Naive thymus-derived CD8-positive, alpha-beta T cell (primary cell): ENCODE measurements at regions not wholly inside any gene's neighbourhood (a gene's known extent, or its start where the extent isn't known, plus 50 kb on each side); places are given as distances from the start of the nearest gene placed in this dataset.

ENCODE experiments used
- ATAC-seq, 2 donors: fragments of 150-1000 bp; cut with Tn5 transposase in 1 of 2; sonication (Bioruptor Pico), chemical (Tn5 transposase) in 1 of 2; 1 replicate in 1 of 2; 2 replicates in 1 of 2; pipeline ENCODE4 v1.10.0; 2021; ENCODE audit warnings: mild to moderate bottlenecking in 2 of 2, moderate library complexity in 2 of 2
- POLR2A ChIA-PET: fragments of 350-600 bp; sonication (Branson Sonifier 250); formaldehyde crosslinking; loops from one replicate; lab custom pipeline; 2021; ENCODE audit warnings: antibody characterized with exemption; lab: Charles Lee
- DNase-seq, 10 donors: peaks; one replicate each; pipeline versions ENCODE4 v3.0.0 to v3.0.0-alpha.2; 2020 to 2022
- H3K27ac Mint-ChIP-seq, 10 donors: one replicate each; pipeline ENCODE4 v1.8.0; 2020 to 2022; ENCODE audit warnings: mild to moderate bottlenecking in 10 of 10, mixed read lengths in 10 of 10, moderate library complexity in 4 of 10, inconsistent platforms in 1 of 10
- H3K27me3 Mint-ChIP-seq, 5 donors: one replicate each; pipeline ENCODE4 v1.8.0; 2021 to 2022; ENCODE audit warnings: mixed read lengths in 5 of 5
- H3K36me3 Mint-ChIP-seq, 3 donors: one replicate each; pipeline ENCODE4 v1.8.0; 2020 to 2022; ENCODE audit warnings: mixed read lengths in 3 of 3, mild to moderate bottlenecking in 2 of 3, inconsistent platforms in 1 of 3
- H3K4me1 Mint-ChIP-seq, 4 donors: one replicate each; pipeline ENCODE4 v1.8.0; 2021 to 2022; ENCODE audit warnings: mixed read lengths in 4 of 4
- H3K4me3 Mint-ChIP-seq, 10 donors: one replicate each; pipeline ENCODE4 v1.8.0; 2020 to 2022; ENCODE audit warnings: mild to moderate bottlenecking in 10 of 10, mixed read lengths in 10 of 10, moderate library complexity in 6 of 10, inconsistent platforms in 1 of 10
- H3K9me3 Mint-ChIP-seq, 9 donors: one replicate each; pipeline ENCODE4 v1.8.0; 2020 to 2022; ENCODE audit warnings: mixed read lengths in 9 of 9, mild to moderate bottlenecking in 3 of 9, inconsistent platforms in 1 of 9, moderate library complexity in 1 of 9

DNA sequence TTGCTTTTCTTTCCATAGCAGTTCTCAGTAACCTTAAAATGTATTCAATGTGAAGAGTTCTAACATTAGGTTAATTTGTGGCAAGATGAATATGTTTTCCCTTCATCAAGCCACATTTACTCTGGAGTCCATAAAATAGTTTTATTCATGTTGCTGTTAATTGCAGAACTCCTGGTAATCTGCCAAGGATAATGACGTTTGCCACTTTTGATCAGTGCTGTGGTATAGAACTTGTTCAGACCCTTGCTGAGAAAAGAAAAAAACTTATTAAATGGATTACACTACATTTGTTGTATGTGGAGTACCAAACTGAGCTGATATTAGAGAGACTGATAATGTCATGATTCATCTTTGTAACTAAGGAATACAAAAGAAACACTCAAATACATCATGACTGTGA lies 212.4 kb upstream of the DMAC1 start:
- no peaks in the 10 kb centered on the region for H3K27me3 Mint-ChIP-seq
- H3K4me1 Mint-ChIP-seq: peaks cover 0 to 3% (median 0%) of the 10 kb centered on the region in 4 donors
- no peak overlapping the region for H3K27ac Mint-ChIP-seq
- ATAC-seq (no peak), DNase-seq (no peak)
- peaks cover 0 to 18% (median 3%) of the 10 kb centered on the region in 9 donors for H3K9me3 Mint-ChIP-seq
- H3K4me3 Mint-ChIP-seq: no peak overlapping the region
- H3K36me3 Mint-ChIP-seq: peaks cover 0 to 18% (median 9%) of the 10 kb centered on the region in 3 donors
- POLR2A ChIA-PET: no interaction called here

DNA sequence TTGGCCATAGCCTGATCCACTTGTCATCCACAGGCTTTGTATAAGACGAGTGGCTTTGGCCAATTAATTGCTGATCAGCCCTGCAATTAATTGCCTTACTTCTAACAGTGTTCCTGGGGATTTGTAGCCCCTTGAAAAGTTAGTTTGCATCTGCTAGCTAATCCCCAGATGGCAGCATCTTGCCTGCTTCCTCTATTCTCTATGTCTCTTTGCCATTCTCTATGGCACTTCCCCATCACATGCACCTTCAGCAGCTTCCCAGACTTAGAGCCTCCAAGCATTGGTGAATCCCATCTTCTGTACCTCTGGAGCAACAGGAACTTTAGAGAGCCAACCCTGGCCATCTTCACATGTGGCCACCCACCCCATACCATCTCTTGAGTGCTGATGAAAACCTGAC lies 197.0 kb upstream of the DMAC1 start:
- POLR2A ChIA-PET: no interaction called here

DNA sequence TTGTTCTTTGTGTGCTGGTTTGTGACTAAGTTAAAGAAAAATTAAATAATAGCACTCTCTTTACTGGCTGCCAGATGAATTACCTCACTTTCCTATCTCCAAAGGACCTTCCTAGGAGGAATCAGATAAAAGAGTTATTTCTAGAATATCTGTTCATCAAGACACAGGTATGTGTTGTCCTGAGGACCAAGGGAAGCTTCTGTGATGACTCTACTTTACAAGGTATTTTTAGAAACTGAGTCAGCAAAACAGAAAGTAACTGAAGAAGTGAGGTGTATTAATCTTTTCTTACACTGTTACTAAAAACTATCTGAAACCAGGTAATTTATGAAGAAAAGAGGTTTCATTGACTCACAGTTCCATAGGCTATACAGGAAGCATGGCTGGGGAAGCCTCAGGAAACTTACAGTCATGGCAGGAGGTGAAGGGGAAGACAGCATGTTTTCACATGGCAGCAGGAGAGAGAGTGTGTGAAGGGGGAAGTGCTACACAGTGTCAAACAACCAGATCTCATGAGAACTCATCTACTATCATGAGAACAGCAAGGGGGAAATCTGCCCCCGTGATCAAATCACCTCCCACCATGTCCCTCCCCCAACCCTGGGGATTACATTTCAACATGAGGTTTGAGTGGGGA lies 189.2 kb upstream of the DMAC1 start:
- H3K4me3 Mint-ChIP-seq: no peak overlapping the region

More for the DNA sequence above, 197.0 kb upstream of the DMAC1 start:
- DNase-seq (no peak), ATAC-seq (no peak)
- no peak overlapping the region for H3K4me3 Mint-ChIP-seq
- no peaks in the 10 kb centered on the region for H3K36me3 Mint-ChIP-seq
- no peaks in the 10 kb centered on the region for H3K27me3 Mint-ChIP-seq
- H3K4me1 Mint-ChIP-seq: peaks cover 0 to 3% (median 0%) of the 10 kb centered on the region in 4 donors
- H3K27ac Mint-ChIP-seq: no peak overlapping the region
- no peaks in the 10 kb centered on the region for H3K9me3 Mint-ChIP-seq

DNA sequence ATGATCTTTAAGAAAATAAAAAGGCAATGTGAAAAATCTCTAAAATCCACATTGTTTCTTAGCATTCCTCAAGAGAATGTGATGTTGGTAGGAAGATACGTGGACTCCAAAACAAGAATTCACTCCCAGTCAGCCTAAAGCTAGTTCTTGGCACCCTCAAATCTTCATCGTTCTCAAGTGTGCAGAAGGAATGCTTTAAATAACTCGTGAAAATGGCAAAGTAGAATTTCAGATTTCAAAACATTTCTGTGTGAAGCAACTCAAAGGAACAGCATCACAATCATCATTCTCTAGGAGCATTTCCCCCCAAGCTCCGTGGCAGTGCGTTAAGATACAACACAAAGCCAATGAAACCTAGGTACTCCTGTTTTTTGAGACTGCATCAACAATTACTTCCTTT lies 185.1 kb upstream of the DMAC1 start:
- Mint-ChIP-seq H3K36me3 (no peaks in the 10 kb centered on the region), H3K4me3 (no peak overlapping the region), H3K4me1 (peaks cover 19 to 42% (median 37%) of the 10 kb centered on the region in 4 donors), H3K9me3 (peaks cover 0 to 9% (median 0%) of the 10 kb centered on the region in 9 donors), H3K27me3 (peaks cover 0 to 2% (median 0%) of the 10 kb centered on the region in 5 donors), H3K27ac (peak overlapping the region in 1 of 10 donors; percentile 27)
- POLR2A ChIA-PET: interaction anchor here (0.9 kb wide), 1 partner anchor 11 kb away, joined by 3 read pairs; no protein-coding TSS in a partner anchor
- ATAC-seq: no peak
- DNase-seq: no peak

More for the DNA sequence above, 189.2 kb upstream of the DMAC1 start:
- H3K27me3 Mint-ChIP-seq: peaks cover 0 to 2% (median 0%) of the 10 kb centered on the region in 5 donors
- peak overlapping the region in 1 of 10 donors; percentile 73 for H3K27ac Mint-ChIP-seq
- POLR2A ChIA-PET: no interaction called here
- ATAC-seq (no peak), DNase-seq (no peak)
- H3K4me1 Mint-ChIP-seq: peaks cover 0 to 11% (median 9%) of the 10 kb centered on the region in 4 donors
- H3K9me3 Mint-ChIP-seq: no peaks in the 10 kb centered on the region
- no peaks in the 10 kb centered on the region for H3K36me3 Mint-ChIP-seq

DNA sequence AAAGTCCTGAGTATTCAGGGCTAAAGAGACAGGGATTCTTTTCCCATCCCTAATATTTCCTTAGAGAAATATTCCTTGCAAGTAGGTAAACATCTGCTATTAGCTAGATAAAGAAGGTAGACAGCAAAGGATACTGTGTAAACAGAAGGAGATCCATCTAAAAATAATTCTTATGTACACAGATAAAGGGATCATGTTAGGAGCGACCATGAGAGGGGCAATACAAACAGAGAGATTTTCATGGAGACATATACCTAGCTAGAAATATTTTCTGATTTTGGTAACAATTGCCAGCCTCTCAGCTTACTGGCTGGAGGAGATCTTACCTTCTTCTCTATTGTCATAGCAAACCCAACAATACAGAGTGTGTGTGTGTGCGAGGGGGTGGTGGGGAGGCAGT lies 184.6 kb upstream of the DMAC1 start:
- DNase-seq (no peak), ATAC-seq (no peak)
- no peak overlapping the region for H3K4me3 Mint-ChIP-seq
- peaks cover 0 to 2% (median 0%) of the 10 kb centered on the region in 5 donors for H3K27me3 Mint-ChIP-seq
- H3K4me1 Mint-ChIP-seq: peaks cover 19 to 42% (median 38%) of the 10 kb centered on the region in 4 donors
- POLR2A ChIA-PET: interaction anchor here (0.7 to 0.9 kb wide), 2 partner anchors 11 to 189 kb away, joined by 3 read pairs; no protein-coding TSS in a partner anchor
- peaks cover 0 to 9% (median 0%) of the 10 kb centered on the region in 9 donors for H3K9me3 Mint-ChIP-seq
- no peaks in the 10 kb centered on the region for H3K36me3 Mint-ChIP-seq
- no peak overlapping the region for H3K27ac Mint-ChIP-seq

DNA sequence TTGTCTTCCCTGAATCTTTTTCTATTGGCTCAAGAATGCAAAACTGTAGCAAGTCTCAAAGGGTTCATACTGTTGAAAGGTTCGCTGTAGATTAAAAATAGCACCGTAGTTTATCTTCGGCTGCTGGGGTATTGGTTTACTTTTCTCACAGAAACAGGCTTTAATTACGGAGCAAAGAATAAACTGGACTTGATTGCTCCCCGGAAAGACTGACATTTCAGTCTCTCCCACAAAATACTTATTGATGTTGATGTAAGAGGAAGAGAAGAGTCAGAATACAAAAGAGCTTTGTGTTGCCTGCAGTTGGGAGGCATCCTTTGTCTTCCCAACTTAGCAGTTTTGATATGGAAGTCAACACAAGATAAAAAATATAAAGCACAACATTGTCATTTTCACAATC lies 183.9 kb upstream of the DMAC1 start:
- Mint-ChIP-seq H3K4me3 (peak overlapping the region in 4 of 10 donors; percentile 8 to 77 (median 56)), H3K27ac (peak overlapping the region in 4 of 10 donors; percentile 23 to 94 (median 62)), H3K4me1 (peaks cover 22 to 43% (median 41%) of the 10 kb centered on the region in 4 donors), H3K9me3 (peaks cover 0 to 9% (median 0%) of the 10 kb centered on the region in 9 donors), H3K36me3 (no peaks in the 10 kb centered on the region), H3K27me3 (no peaks in the 10 kb centered on the region)
- ATAC-seq: no peak
- POLR2A ChIA-PET: interaction anchor here (0.7 to 1.0 kb wide), 3 partner anchors 48 to 188 kb away, joined by 3 read pairs; no protein-coding TSS in a partner anchor
- DNase-seq: no peak

DNA sequence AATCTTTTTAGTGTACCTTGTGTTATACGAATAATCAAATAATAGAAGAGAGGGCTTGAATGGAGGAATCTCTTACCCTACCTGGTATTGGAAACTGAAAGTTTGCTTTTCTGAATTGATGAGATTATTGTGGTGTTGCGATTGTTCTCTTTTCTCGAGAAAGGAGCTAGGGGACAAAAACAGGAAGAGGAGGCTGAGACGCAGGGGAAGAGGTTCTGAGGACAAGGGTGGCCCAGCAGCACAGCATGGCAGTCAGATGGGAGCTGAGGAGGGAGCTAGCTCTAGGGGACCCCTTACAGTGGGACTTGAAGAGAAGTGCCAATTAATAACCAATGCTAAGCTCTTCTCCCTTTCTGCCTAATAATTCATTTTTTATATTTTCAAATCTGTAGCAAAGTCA lies 183.3 kb upstream of the DMAC1 start:
- DNase-seq (no peak), ATAC-seq (peak in 1 of 2 donors; percentile 35)
- Mint-ChIP-seq H3K9me3 (peaks cover 0 to 9% (median 0%) of the 10 kb centered on the region in 9 donors), H3K4me3 (peak overlapping the region; percentile 26 to 79 (median 75)), H3K27ac (peak overlapping the region; percentile 28 to 94 (median 66)), H3K27me3 (no peaks in the 10 kb centered on the region), H3K36me3 (no peaks in the 10 kb centered on the region), H3K4me1 (peaks cover 25 to 49% (median 47%) of the 10 kb centered on the region in 4 donors)
- POLR2A ChIA-PET: interaction anchor here (0.9 to 1.0 kb wide), 2 partner anchors 47 to 184 kb away, joined by 3 read pairs; no protein-coding TSS in a partner anchor

DNA sequence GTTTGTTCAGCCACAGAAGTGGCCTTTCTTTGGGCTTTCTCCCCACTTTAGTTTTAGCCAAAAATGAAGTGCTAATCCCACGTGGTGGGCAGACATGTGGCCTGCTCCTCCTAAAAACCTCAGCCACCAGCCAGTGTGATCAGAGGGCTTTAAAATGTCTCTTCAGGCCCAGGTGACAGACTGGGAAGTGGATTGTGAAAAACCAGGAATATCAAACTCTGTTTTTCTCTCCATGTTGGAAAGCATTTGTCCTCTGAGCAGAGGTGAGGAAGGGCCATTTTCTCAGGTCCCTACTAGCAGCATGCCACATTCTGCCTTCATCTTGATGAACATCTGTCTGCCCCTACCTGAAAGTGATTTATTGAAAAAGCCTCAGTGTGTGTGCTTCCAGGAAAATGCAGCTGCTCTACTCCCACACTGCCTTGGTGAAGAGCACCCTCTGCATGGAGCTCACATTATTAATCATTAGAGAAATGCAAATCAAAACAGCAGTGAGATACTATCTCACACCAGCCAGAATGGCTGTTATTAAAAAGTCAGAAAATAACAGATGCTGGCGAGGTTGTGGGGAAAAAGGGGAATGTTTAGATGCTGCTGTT lies 181.2 kb upstream of the DMAC1 start:
- no peaks in the 10 kb centered on the region for H3K36me3 Mint-ChIP-seq
- no peak for DNase-seq
- no peaks in the 10 kb centered on the region for H3K27me3 Mint-ChIP-seq
- POLR2A ChIA-PET: no interaction called here
- no peak overlapping the region for H3K4me3 Mint-ChIP-seq
- peaks cover 0 to 9% (median 0%) of the 10 kb centered on the region in 9 donors for H3K9me3 Mint-ChIP-seq
- H3K4me1 Mint-ChIP-seq: peaks cover 42 to 69% (median 67%) of the 10 kb centered on the region in 4 donors
- ATAC-seq: no peak
- peak overlapping the region in 4 of 10 donors; percentile 1 to 82 (median 41) for H3K27ac Mint-ChIP-seq

DNA sequence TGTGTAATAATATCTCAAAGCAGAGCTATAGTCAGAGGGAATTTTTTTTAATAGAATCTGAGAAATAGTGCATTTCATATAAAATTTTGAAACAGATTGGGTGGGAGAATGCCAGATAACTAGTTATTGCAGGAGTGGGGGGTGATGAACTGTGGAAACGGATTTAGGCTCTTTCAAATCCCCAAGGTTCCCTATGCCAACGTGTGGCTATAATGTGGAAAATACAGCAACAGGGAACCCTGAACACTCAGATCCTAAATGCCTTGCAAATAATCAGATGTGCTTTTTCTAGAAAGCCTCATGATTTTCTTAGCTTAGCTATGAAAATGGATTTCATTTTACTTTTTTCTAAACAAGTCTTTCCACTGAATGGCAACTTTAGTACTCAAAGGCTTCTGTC lies 180.5 kb upstream of the DMAC1 start:
- peak overlapping the region in 1 of 10 donors; percentile 51 for H3K27ac Mint-ChIP-seq
- H3K9me3 Mint-ChIP-seq: peaks cover 0 to 9% (median 0%) of the 10 kb centered on the region in 9 donors
- POLR2A ChIA-PET: interaction anchor here (1.0 kb wide), 1 partner anchor 20 kb away, joined by 5 read pairs; no protein-coding TSS in a partner anchor
- no peaks in the 10 kb centered on the region for H3K27me3 Mint-ChIP-seq
- peaks cover 42 to 75% (median 74%) of the 10 kb centered on the region in 4 donors for H3K4me1 Mint-ChIP-seq
- DNase-seq: no peak
- no peak for ATAC-seq
- no peak overlapping the region for H3K4me3 Mint-ChIP-seq
- H3K36me3 Mint-ChIP-seq: no peaks in the 10 kb centered on the region

DNA sequence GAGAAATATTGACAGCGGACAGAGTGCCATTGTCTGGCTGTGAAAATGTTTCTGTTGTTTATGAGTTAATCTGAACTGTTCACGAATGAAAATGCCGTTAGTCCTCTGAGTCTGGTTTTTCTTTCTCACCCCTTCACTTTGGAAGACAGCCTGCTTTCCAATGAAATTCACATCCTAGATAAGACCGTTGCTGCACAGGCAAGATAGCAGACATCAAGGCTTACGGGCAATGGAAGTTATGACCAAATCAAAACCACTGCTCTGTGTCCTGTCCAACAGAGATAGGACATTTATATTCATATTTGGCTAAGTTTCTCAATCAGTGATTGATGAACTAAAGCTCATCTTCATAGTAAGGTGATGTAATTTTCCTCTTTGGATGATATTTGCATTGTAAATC lies 180.0 kb upstream of the DMAC1 start:
- peaks cover 0 to 9% (median 0%) of the 10 kb centered on the region in 9 donors for H3K9me3 Mint-ChIP-seq
- no peak overlapping the region for H3K4me3 Mint-ChIP-seq
- ATAC-seq (no peak), DNase-seq (no peak)
- peak overlapping the region in 2 of 10 donors; percentile 51 to 87 for H3K27ac Mint-ChIP-seq
- no peaks in the 10 kb centered on the region for H3K27me3 Mint-ChIP-seq
- H3K36me3 Mint-ChIP-seq: no peaks in the 10 kb centered on the region
- POLR2A ChIA-PET: interaction anchor here (1.0 kb wide), 1 partner anchor 20 kb away, joined by 5 read pairs; no protein-coding TSS in a partner anchor
- H3K4me1 Mint-ChIP-seq: peaks cover 46 to 79% (median 77%) of the 10 kb centered on the region in 4 donors

DNA sequence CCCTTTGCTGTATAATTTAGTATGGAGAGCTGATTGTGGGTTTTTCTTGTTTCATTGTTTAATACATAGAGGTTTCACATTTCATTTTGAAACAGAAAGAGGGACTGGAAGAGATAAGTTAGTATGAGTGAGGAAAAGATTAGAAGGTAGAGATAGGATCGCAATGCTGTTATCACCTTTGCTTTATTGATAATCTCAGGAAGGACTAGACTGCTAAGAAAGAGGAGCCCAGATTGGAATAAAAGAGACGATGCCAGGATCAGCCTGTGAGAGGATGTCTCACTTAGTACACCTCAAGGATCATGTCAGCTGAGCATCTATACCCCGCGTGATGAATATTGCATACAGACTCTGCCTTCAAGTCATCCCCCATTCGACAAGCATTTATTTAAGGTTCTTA lies 178.0 kb upstream of the DMAC1 start:
- Mint-ChIP-seq H3K4me1 (peaks cover 44 to 78% (median 76%) of the 10 kb centered on the region in 4 donors), H3K27ac (peak overlapping the region in 8 of 10 donors; percentile 17 to 90 (median 26)), H3K36me3 (no peaks in the 10 kb centered on the region), H3K9me3 (peaks cover 0 to 1% (median 0%) of the 10 kb centered on the region in 9 donors), H3K27me3 (no peaks in the 10 kb centered on the region), H3K4me3 (peak overlapping the region in 6 of 10 donors; percentile 13 to 63 (median 54))
- POLR2A ChIA-PET: interaction anchor here (1.2 kb wide), 1 partner anchor 9 kb away, joined by 3 read pairs; no protein-coding TSS in a partner anchor
- DNase-seq (no peak), ATAC-seq (no peak)

DNA sequence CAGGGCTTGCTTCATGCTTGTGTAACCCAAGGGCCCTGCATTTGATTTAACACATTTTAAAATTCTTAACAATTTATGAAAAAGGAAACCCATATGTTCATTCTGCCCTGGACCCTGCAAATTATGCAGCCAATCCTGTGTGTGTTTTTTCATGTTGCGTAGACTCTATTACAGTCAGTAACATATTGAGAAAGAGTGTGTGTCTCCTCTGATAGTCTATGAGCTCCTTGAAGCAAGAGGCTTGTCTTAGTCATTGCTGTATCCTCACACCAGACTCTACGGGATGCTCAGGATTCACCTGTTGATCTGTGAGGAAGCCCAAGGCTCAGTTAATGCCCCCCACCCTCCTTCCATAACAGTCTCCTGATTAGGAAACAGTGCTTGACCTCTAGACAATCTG lies 177.3 kb upstream of the DMAC1 start:
- Mint-ChIP-seq H3K27ac (peak overlapping the region; percentile 64 to 95 (median 85)), H3K27me3 (no peaks in the 10 kb centered on the region), H3K9me3 (no peaks in the 10 kb centered on the region), H3K4me3 (peak overlapping the region; percentile 21 to 78 (median 62)), H3K36me3 (no peaks in the 10 kb centered on the region), H3K4me1 (peaks cover 48 to 79% (median 74%) of the 10 kb centered on the region in 4 donors)
- ATAC-seq (no peak), DNase-seq (no peak)
- POLR2A ChIA-PET: interaction anchor here (0.9 kb wide), 1 partner anchor 41 kb away, joined by 6 read pairs; no protein-coding TSS in a partner anchor
